ENCODE measurements at regions not wholly inside any gene's neighbourhood (a gene's known extent, or its start where the extent isn't known, plus 50 kb on each side); places are given as distances from the start of the nearest gene placed in this dataset.

DNA sequence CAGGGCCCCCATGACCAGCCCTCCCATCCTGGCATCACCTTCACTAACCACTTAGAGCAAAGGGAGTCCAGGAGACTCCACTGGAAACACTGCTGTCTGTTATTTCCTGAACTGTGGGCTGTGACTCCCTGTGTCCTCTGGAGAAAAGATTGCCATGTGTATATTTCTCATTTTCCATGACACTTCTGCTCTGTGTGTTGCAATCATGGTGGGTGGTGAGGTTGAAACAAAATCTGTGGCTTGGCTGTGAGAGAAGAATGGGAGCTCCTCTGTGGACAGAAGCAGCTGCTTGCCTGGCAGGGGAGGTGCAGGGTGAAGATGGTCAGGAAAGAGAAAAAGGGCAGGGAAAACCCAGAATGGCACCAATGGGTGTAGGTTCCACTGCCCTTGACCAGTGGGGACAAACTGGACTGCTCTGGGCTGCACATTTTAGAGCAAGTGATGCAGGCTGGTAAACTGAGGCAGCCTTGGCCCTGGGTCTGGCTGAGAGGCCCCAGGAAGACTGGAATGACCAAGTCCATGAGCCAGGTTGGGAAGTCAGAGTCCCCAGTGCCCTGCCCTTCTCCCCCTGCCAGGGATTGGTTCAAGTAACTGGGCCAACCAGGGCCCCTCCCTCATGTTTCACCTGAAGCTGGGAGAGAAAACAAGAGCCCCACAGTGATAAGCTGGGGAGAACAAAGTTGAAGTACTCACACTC, 314.3 kb downstream of the C16orf95 start:
- no peak overlapping the region for H3K27ac ChIP-seq (ENCODE audit: low read depth, low read length)
- peaks cover 3 to 24% (median 5%) of the 10 kb centered on the region in 5 donors for H3K27me3 ChIP-seq (ENCODE audit: control insufficient read depth in 5 of 5, insufficient read depth in 4 of 5, low read length in 5 of 5)
- peaks cover 0 to 2% (median 0%) of the 10 kb centered on the region in 5 donors for H3K4me1 ChIP-seq (ENCODE audit: control insufficient read depth in 5 of 5, insufficient read depth in 5 of 5, low read length in 5 of 5)
- peaks cover 0 to 9% (median 0%) of the 10 kb centered on the region in 5 donors for H3K9me3 ChIP-seq (ENCODE audit: control insufficient read depth in 5 of 5, low read length in 5 of 5)
- H3K36me3 ChIP-seq (ENCODE audit: control insufficient read depth in 5 of 5, insufficient read depth in 5 of 5, low read length in 5 of 5) = no peaks in the 10 kb centered on the region
- no peak overlapping the region for H3K9ac ChIP-seq (ENCODE audit: low read length in 5 of 5)
- no peak overlapping the region for H3K4me3 ChIP-seq (ENCODE audit: low read depth in 1 of 5, low read length in 5 of 5)

DNA sequence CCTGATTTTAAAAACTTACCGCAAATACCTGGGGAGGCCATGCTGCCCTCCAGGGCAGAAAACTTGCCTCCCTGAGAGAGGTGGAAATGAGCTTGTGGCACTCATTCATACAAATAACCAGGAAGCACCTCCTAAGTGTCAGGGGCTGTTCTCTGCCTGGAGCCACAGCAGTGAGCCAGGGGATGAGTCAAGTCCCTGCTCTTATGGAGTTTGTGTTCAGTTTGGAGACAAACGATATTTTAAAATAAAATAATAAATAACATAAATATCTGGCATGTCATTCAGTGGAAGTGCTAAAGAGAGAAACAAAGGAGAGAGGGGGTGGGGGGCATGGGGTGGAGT, 313.8 kb downstream of the C16orf95 start:
- H3K27ac ChIP-seq (ENCODE audit: low read depth, low read length) = no peak overlapping the region
- H3K4me1 ChIP-seq (ENCODE audit: control insufficient read depth in 5 of 5, insufficient read depth in 5 of 5, low read length in 5 of 5) = peaks cover 0 to 2% (median 0%) of the 10 kb centered on the region in 5 donors
- H3K27me3 ChIP-seq (ENCODE audit: control insufficient read depth in 5 of 5, insufficient read depth in 4 of 5, low read length in 5 of 5) = peaks cover 3 to 23% (median 5%) of the 10 kb centered on the region in 5 donors
- peaks cover 0 to 11% (median 3%) of the 10 kb centered on the region in 5 donors for H3K9me3 ChIP-seq (ENCODE audit: control insufficient read depth in 5 of 5, low read length in 5 of 5)
- H3K4me3 ChIP-seq (ENCODE audit: low read depth in 1 of 5, low read length in 5 of 5) = no peak overlapping the region
- no peak overlapping the region for H3K9ac ChIP-seq (ENCODE audit: low read length in 5 of 5)
- no peaks in the 10 kb centered on the region for H3K36me3 ChIP-seq (ENCODE audit: control insufficient read depth in 5 of 5, insufficient read depth in 5 of 5, low read length in 5 of 5)

- Histone ChIP-seq H3K9ac (ENCODE audit: low read length in 5 of 5) (no peak overlapping the region), H3K27ac (ENCODE audit: low read depth, low read length) (no peak overlapping the region), H3K27me3 (ENCODE audit: control insufficient read depth in 5 of 5, insufficient read depth in 4 of 5, low read length in 5 of 5) (peaks cover 0 to 6% (median 0%) of the 10 kb centered on the region in 5 donors), H3K36me3 (ENCODE audit: control insufficient read depth in 5 of 5, insufficient read depth in 5 of 5, low read length in 5 of 5) (no peaks in the 10 kb centered on the region), H3K9me3 (ENCODE audit: control insufficient read depth in 5 of 5, low read length in 5 of 5) (peaks cover 0 to 17% (median 11%) of the 10 kb centered on the region in 5 donors), H3K4me1 (ENCODE audit: control insufficient read depth in 5 of 5, insufficient read depth in 5 of 5, low read length in 5 of 5) (peaks cover 0 to 2% (median 0%) of the 10 kb centered on the region in 5 donors), H3K4me3 (ENCODE audit: low read depth in 1 of 5, low read length in 5 of 5) (no peak overlapping the region)
These were observed 311.2 kb downstream of the C16orf95 start for GRCh38 chr16:87006021-87006420.

DNA sequence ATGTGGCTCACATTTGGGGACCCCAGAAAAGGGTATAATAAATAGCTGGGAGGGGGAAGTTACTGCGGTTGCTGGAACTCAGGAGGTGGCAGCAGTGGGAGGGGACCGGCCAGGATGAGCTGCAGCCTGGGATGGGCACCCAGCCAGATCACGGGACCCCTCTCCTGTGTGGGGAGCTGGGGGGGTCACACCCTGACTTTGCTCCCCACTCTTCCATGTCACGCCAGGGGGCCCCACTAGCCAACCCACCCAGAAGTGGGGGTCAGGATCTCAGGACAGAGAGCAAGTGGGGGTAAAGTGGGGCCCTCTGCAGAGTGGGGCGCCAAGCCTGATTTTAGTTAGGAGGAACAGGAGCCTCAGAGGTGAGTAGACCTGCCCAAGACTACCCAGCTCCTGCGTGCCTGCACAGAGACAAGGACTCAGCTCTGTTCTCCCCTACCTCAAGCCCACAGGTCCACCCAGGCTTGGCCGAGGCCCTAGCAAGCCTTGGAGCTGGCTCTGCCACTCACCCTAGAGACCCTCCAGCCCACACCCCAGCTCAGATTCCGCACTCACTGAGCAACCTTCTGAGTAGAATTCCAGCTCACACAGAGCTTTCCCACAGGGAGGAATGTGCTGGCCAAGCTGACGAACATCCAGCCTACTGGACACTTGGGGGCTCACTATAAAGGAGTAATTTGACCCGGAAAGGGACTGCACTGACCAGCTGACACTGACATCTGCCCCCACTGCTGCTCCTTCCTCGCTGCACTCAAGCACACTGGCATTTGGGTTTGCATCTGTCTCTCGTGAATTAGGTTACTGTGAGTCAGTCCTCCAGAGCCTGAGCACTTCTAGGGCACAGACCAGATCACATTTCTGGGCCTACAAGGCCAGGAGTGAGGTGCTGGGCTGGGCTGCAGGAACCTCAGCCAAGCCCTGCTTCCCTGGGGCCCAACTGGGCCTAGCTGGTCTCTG, 310.1 kb downstream of the C16orf95 start:
- Histone ChIP-seq H3K9ac (ENCODE audit: low read length in 5 of 5) (no peak overlapping the region), H3K27me3 (ENCODE audit: control insufficient read depth in 5 of 5, insufficient read depth in 4 of 5, low read length in 5 of 5) (peaks cover 0 to 6% (median 0%) of the 10 kb centered on the region in 5 donors), H3K9me3 (ENCODE audit: control insufficient read depth in 5 of 5, low read length in 5 of 5) (peaks cover 0 to 17% (median 11%) of the 10 kb centered on the region in 5 donors), H3K4me1 (ENCODE audit: control insufficient read depth in 5 of 5, insufficient read depth in 5 of 5, low read length in 5 of 5) (peaks cover 0 to 2% (median 0%) of the 10 kb centered on the region in 5 donors), H3K27ac (ENCODE audit: low read depth, low read length) (no peak overlapping the region), H3K4me3 (ENCODE audit: low read depth in 1 of 5, low read length in 5 of 5) (no peak overlapping the region), H3K36me3 (ENCODE audit: control insufficient read depth in 5 of 5, insufficient read depth in 5 of 5, low read length in 5 of 5) (no peaks in the 10 kb centered on the region)

DNA sequence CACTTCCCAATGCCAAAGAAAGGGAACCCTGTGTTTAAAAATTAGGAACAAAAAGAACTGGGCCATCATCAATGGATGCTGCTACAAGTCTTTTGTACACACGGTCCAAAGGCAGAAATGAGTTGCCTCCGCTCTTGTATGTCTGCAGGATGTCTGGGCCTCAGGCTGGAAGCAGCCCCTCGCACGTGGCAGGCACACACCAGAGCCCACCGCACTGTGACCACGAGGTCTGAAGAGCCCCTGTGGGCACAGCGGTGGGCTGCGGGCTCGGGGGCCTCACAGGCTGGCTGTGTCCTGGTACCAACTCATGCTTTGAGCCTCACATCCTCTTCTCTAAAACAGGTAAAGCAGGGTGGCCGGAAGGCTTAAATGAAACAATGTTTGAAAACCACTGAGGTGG, 309.3 kb downstream of the C16orf95 start:
- Histone ChIP-seq H3K4me3 (ENCODE audit: low read depth in 1 of 5, low read length in 5 of 5) (no peak overlapping the region), H3K9me3 (ENCODE audit: control insufficient read depth in 5 of 5, low read length in 5 of 5) (peaks cover 0 to 17% (median 11%) of the 10 kb centered on the region in 5 donors), H3K36me3 (ENCODE audit: control insufficient read depth in 5 of 5, insufficient read depth in 5 of 5, low read length in 5 of 5) (no peaks in the 10 kb centered on the region), H3K27ac (ENCODE audit: low read depth, low read length) (no peak overlapping the region), H3K27me3 (ENCODE audit: control insufficient read depth in 5 of 5, insufficient read depth in 4 of 5, low read length in 5 of 5) (peaks cover 0 to 6% (median 0%) of the 10 kb centered on the region in 5 donors), H3K4me1 (ENCODE audit: control insufficient read depth in 5 of 5, insufficient read depth in 5 of 5, low read length in 5 of 5) (peaks cover 0 to 2% (median 0%) of the 10 kb centered on the region in 5 donors), H3K9ac (ENCODE audit: low read length in 5 of 5) (no peak overlapping the region)

- Histone ChIP-seq H3K36me3 (ENCODE audit: control insufficient read depth in 5 of 5, insufficient read depth in 5 of 5, low read length in 5 of 5) (no peaks in the 10 kb centered on the region), H3K27me3 (ENCODE audit: control insufficient read depth in 5 of 5, insufficient read depth in 4 of 5, low read length in 5 of 5) (peaks cover 0 to 6% (median 0%) of the 10 kb centered on the region in 5 donors), H3K9me3 (ENCODE audit: control insufficient read depth in 5 of 5, low read length in 5 of 5) (peaks cover 0 to 17% (median 11%) of the 10 kb centered on the region in 5 donors), H3K4me1 (ENCODE audit: control insufficient read depth in 5 of 5, insufficient read depth in 5 of 5, low read length in 5 of 5) (peaks cover 0 to 9% (median 6%) of the 10 kb centered on the region in 5 donors), H3K27ac (ENCODE audit: low read depth, low read length) (no peak overlapping the region), H3K9ac (ENCODE audit: low read length in 5 of 5) (no peak overlapping the region), H3K4me3 (ENCODE audit: low read depth in 1 of 5, low read length in 5 of 5) (no peak overlapping the region)
These were observed 308.5 kb downstream of the C16orf95 start for GRCh38 chr16:87008664-87009063.

GRCh38 chr16:87012954-87013938, 303.9 kb downstream of the C16orf95 start:
- H3K27ac ChIP-seq (ENCODE audit: low read depth, low read length) = no peak overlapping the region
- H3K9me3 ChIP-seq (ENCODE audit: control insufficient read depth in 5 of 5, low read length in 5 of 5) = peaks cover 0 to 9% (median 7%) of the 10 kb centered on the region in 5 donors
- H3K36me3 ChIP-seq (ENCODE audit: control insufficient read depth in 5 of 5, insufficient read depth in 5 of 5, low read length in 5 of 5) = no peaks in the 10 kb centered on the region
- H3K9ac ChIP-seq (ENCODE audit: low read length in 5 of 5) = no peak overlapping the region
- peaks cover 0 to 9% (median 6%) of the 10 kb centered on the region in 5 donors for H3K4me1 ChIP-seq (ENCODE audit: control insufficient read depth in 5 of 5, insufficient read depth in 5 of 5, low read length in 5 of 5)
- H3K4me3 ChIP-seq (ENCODE audit: low read depth in 1 of 5, low read length in 5 of 5) = peak overlapping the region in 2 of 5 donors; percentile 1 to 14
- H3K27me3 ChIP-seq (ENCODE audit: control insufficient read depth in 5 of 5, insufficient read depth in 4 of 5, low read length in 5 of 5) = peaks cover under 1 to 18% (median 12%) of the 10 kb centered on the region in 5 donors

DNA sequence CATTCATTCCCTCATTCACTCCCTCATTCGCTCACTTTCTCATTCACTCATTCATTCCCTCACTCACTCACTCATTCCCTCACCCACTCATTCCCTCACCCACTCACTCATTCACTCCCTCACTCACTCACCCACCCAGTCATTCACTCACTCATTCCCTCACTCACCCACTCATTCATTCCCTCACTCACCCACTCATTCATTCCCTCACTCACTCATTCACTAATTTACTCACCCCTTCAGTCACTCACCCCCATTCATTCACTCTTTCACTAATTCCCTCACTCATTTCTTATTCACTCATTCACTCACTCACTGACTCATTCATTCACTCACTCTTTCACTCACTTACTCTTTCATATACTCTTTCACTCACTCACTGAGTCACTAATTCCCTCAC, 303.1 kb downstream of the C16orf95 start:
- Histone ChIP-seq H3K4me1 (ENCODE audit: control insufficient read depth in 5 of 5, insufficient read depth in 5 of 5, low read length in 5 of 5) (peaks cover 0 to 9% (median 6%) of the 10 kb centered on the region in 5 donors), H3K4me3 (ENCODE audit: low read depth in 1 of 5, low read length in 5 of 5) (no peak overlapping the region), H3K36me3 (ENCODE audit: control insufficient read depth in 5 of 5, insufficient read depth in 5 of 5, low read length in 5 of 5) (no peaks in the 10 kb centered on the region), H3K9me3 (ENCODE audit: control insufficient read depth in 5 of 5, low read length in 5 of 5) (peaks cover 0 to under 1% (median 0%) of the 10 kb centered on the region in 5 donors), H3K27me3 (ENCODE audit: control insufficient read depth in 5 of 5, insufficient read depth in 4 of 5, low read length in 5 of 5) (peaks cover 3 to 21% (median 12%) of the 10 kb centered on the region in 5 donors), H3K9ac (ENCODE audit: low read length in 5 of 5) (no peak overlapping the region), H3K27ac (ENCODE audit: low read depth, low read length) (no peak overlapping the region)

- no peak overlapping the region for H3K4me3 ChIP-seq (ENCODE audit: low read depth in 1 of 5, low read length in 5 of 5)
- no peaks in the 10 kb centered on the region for H3K9me3 ChIP-seq (ENCODE audit: control insufficient read depth in 5 of 5, low read length in 5 of 5)
- H3K9ac ChIP-seq (ENCODE audit: low read length in 5 of 5) = no peak overlapping the region
- peaks cover 3 to 21% (median 15%) of the 10 kb centered on the region in 5 donors for H3K27me3 ChIP-seq (ENCODE audit: control insufficient read depth in 5 of 5, insufficient read depth in 4 of 5, low read length in 5 of 5)
- H3K4me1 ChIP-seq (ENCODE audit: control insufficient read depth in 5 of 5, insufficient read depth in 5 of 5, low read length in 5 of 5) = peaks cover 0 to 9% (median 6%) of the 10 kb centered on the region in 5 donors
- H3K27ac ChIP-seq (ENCODE audit: low read depth, low read length) = no peak overlapping the region
- H3K36me3 ChIP-seq (ENCODE audit: control insufficient read depth in 5 of 5, insufficient read depth in 5 of 5, low read length in 5 of 5) = no peaks in the 10 kb centered on the region
These were observed 302.2 kb downstream of the C16orf95 start for GRCh38 chr16:87015021-87015420.
